ENCODE measurements at regions not wholly inside any gene's neighbourhood (a gene's known extent, or its start where the extent isn't known, plus 50 kb on each side); places are given as distances from the start of the nearest gene placed in this dataset.
A peak's percentile ranks its signal among the peaks of the same experiment; 100 is the strongest.

- Histone ChIP-seq H3K4me3 (ENCODE audit: low read depth, low read length) (no peak overlapping the region), H3K9me3 (ENCODE audit: control insufficient read depth, insufficient read depth, low read depth, low read length) (peaks cover 15% of the 10 kb centered on the region), H3K27me3 (ENCODE audit: control insufficient read depth, insufficient read depth, low read length) (no peaks in the 10 kb centered on the region), H3K9ac (ENCODE audit: low read length) (no peak overlapping the region), H3K36me3 (ENCODE audit: control insufficient read depth, insufficient read depth, low read length) (no peaks in the 10 kb centered on the region), H3K4me1 (ENCODE audit: control insufficient read depth, insufficient read depth, low read length) (no peaks in the 10 kb centered on the region), H3K27ac (ENCODE audit: low read depth, low read length) (no peak overlapping the region)
Measured at GRCh38 chr5:165104611-165105010, 1599.2 kb downstream of the MAT2B start.

DNA sequence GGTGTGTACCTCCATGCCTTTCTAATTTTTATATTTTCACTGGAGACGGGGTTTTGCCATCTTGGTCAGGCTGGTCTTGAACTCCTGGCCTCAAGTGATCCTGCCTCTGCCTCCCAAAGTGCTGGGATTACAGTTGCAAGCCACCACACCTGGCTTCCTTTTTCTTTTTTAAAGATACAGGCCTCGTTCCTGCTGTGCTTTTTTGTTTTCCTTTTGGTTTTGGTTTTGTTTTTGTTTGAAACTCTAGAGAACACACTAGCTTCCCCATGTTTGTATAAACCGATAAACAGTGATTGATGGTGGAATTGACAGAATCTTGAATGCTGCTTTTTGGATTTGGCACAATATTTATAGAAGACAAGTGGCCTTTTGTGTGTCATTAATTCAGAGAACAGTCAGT lies 1603.4 kb downstream of the MAT2B start:
- no peaks in the 10 kb centered on the region for H3K4me1 ChIP-seq (ENCODE audit: control insufficient read depth, insufficient read depth, low read length)
- no peak overlapping the region for H3K4me3 ChIP-seq (ENCODE audit: low read depth, low read length)
- H3K27ac ChIP-seq (ENCODE audit: low read depth, low read length), result no peak overlapping the region
- H3K9me3 ChIP-seq (ENCODE audit: control insufficient read depth, insufficient read depth, low read depth, low read length), result no peaks in the 10 kb centered on the region
- H3K36me3 ChIP-seq (ENCODE audit: control insufficient read depth, insufficient read depth, low read length), result no peaks in the 10 kb centered on the region
- H3K27me3 ChIP-seq (ENCODE audit: control insufficient read depth, insufficient read depth, low read length), result no peaks in the 10 kb centered on the region
- no peak overlapping the region for H3K9ac ChIP-seq (ENCODE audit: low read length)

- no peak overlapping the region for H3K4me3 ChIP-seq (ENCODE audit: low read depth, low read length)
- no peak overlapping the region for H3K27ac ChIP-seq (ENCODE audit: low read depth, low read length)
- H3K36me3 ChIP-seq (ENCODE audit: control insufficient read depth, insufficient read depth, low read length), result no peaks in the 10 kb centered on the region
- H3K4me1 ChIP-seq (ENCODE audit: control insufficient read depth, insufficient read depth, low read length), result no peaks in the 10 kb centered on the region
- H3K27me3 ChIP-seq (ENCODE audit: control insufficient read depth, insufficient read depth, low read length), result no peaks in the 10 kb centered on the region
- 0 out of 2 replicates have a peak, but pooled peaks cover 3% of the 10 kb centered on the region for H3K9me3 ChIP-seq (ENCODE audit: control insufficient read depth, insufficient read depth, low read depth, low read length)
- H3K9ac ChIP-seq (ENCODE audit: low read length), result no peak overlapping the region
Measured at GRCh38 chr5:165119175-165119574, 1613.8 kb downstream of the MAT2B start.

- Histone ChIP-seq H3K9ac (ENCODE audit: low read length) (no peak overlapping the region), H3K9me3 (ENCODE audit: control insufficient read depth, insufficient read depth, low read depth, low read length) (no peaks in the 10 kb centered on the region), H3K27ac (ENCODE audit: low read depth, low read length) (no peak overlapping the region), H3K4me3 (ENCODE audit: low read depth, low read length) (no peak overlapping the region), H3K4me1 (ENCODE audit: control insufficient read depth, insufficient read depth, low read length) (no peaks in the 10 kb centered on the region), H3K36me3 (ENCODE audit: control insufficient read depth, insufficient read depth, low read length) (no peaks in the 10 kb centered on the region), H3K27me3 (ENCODE audit: control insufficient read depth, insufficient read depth, low read length) (no peaks in the 10 kb centered on the region)
Measured at GRCh38 chr5:165126598-165126997, 1621.2 kb downstream of the MAT2B start.

GRCh38 chr5:165127941-165128340 lies 1622.5 kb downstream of the MAT2B start:
- Histone ChIP-seq H3K27ac (ENCODE audit: low read depth, low read length) (no peak overlapping the region), H3K9ac (ENCODE audit: low read length) (no peak overlapping the region)

GRCh38 chr5:165130656-165131055 lies 1625.2 kb downstream of the MAT2B start:
- H3K27ac ChIP-seq (ENCODE audit: low read depth, low read length), result 0 out of 2 replicates have a peak overlapping the region, but pooled peaks have one; percentile 14
- no peaks in the 10 kb centered on the region for H3K27me3 ChIP-seq (ENCODE audit: control insufficient read depth, insufficient read depth, low read length)
- H3K9ac ChIP-seq (ENCODE audit: low read length), result no peak overlapping the region
- no peak overlapping the region for H3K4me3 ChIP-seq (ENCODE audit: low read depth, low read length)
- no peaks in the 10 kb centered on the region for H3K9me3 ChIP-seq (ENCODE audit: control insufficient read depth, insufficient read depth, low read depth, low read length)
- H3K36me3 ChIP-seq (ENCODE audit: control insufficient read depth, insufficient read depth, low read length), result no peaks in the 10 kb centered on the region
- peaks cover 6% of the 10 kb centered on the region; the same call in 1 of the 2 replicates for H3K4me1 ChIP-seq (ENCODE audit: control insufficient read depth, insufficient read depth, low read length)

More at GRCh38 chr5:165127941-165128340, 1622.5 kb downstream of the MAT2B start:
- Histone ChIP-seq H3K36me3 (ENCODE audit: control insufficient read depth, insufficient read depth, low read length) (no peaks in the 10 kb centered on the region), H3K4me1 (ENCODE audit: control insufficient read depth, insufficient read depth, low read length) (no peaks in the 10 kb centered on the region), H3K9me3 (ENCODE audit: control insufficient read depth, insufficient read depth, low read depth, low read length) (no peaks in the 10 kb centered on the region), H3K27me3 (ENCODE audit: control insufficient read depth, insufficient read depth, low read length) (no peaks in the 10 kb centered on the region), H3K4me3 (ENCODE audit: low read depth, low read length) (no peak overlapping the region)

DNA sequence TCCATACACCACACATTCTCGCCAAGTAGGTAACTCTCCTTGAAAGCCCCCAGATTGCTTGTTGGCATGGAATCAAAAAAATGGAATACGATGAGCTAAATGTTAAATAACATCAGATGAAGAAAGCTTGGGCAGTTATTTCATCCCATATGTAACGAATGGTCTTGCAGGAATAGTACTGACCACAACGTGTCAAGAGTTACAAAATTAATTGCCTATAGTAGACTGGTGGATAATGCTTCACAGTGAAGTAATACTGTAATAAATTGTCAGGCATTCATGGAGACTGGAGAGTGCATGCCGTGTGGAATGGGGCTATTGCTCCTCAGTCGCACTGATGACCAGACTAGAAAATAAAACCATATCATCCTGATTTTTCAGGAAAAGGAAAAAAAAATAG lies 1628.7 kb downstream of the MAT2B start:
- no peaks in the 10 kb centered on the region for H3K9me3 ChIP-seq (ENCODE audit: control insufficient read depth, insufficient read depth, low read depth, low read length)
- no peaks in the 10 kb centered on the region for H3K36me3 ChIP-seq (ENCODE audit: control insufficient read depth, insufficient read depth, low read length)
- H3K4me3 ChIP-seq (ENCODE audit: low read depth, low read length), result no peak overlapping the region
- H3K27me3 ChIP-seq (ENCODE audit: control insufficient read depth, insufficient read depth, low read length), result no peaks in the 10 kb centered on the region
- H3K4me1 ChIP-seq (ENCODE audit: control insufficient read depth, insufficient read depth, low read length), result peaks cover 26% of the 10 kb centered on the region
- H3K9ac ChIP-seq (ENCODE audit: low read length), result no peak overlapping the region
- no peak overlapping the region for H3K27ac ChIP-seq (ENCODE audit: low read depth, low read length)

GRCh38 chr5:165135565-165135964 lies 1630.1 kb downstream of the MAT2B start:
- H3K9me3 ChIP-seq (ENCODE audit: control insufficient read depth, insufficient read depth, low read depth, low read length), result no peaks in the 10 kb centered on the region
- no peaks in the 10 kb centered on the region for H3K36me3 ChIP-seq (ENCODE audit: control insufficient read depth, insufficient read depth, low read length)
- no peak overlapping the region for H3K9ac ChIP-seq (ENCODE audit: low read length)
- peaks cover 38% of the 10 kb centered on the region for H3K4me1 ChIP-seq (ENCODE audit: control insufficient read depth, insufficient read depth, low read length)
- H3K4me3 ChIP-seq (ENCODE audit: low read depth, low read length), result no peak overlapping the region
- H3K27me3 ChIP-seq (ENCODE audit: control insufficient read depth, insufficient read depth, low read length), result no peaks in the 10 kb centered on the region
- no peak overlapping the region; the same call in 1 of the 2 replicates for H3K27ac ChIP-seq (ENCODE audit: low read depth, low read length)

DNA sequence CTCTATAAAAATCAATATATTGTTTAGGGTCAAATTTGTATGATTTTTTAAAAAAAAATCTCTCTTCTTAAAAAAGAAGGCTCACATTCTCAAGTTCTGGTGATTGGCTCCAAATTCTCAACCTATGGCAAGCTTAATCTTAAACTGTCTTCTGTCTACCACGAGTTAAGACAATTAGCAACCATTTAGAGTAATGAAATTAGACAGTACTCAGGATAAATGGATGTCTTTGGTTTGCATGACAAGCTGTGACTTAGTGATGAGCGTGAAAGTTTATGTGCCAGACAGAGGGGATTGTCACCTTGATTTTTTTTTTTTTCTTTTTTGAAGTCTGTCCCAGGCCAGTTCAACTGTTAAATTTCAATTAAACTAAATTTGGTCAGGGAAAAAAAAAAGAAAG lies 1632.3 kb downstream of the MAT2B start:
- Histone ChIP-seq H3K4me3 (ENCODE audit: low read depth, low read length) (no peak overlapping the region), H3K27ac (ENCODE audit: low read depth, low read length) (peak overlapping the region; percentile 75; the same call in 1 of the 2 replicates), H3K27me3 (ENCODE audit: control insufficient read depth, insufficient read depth, low read length) (no peaks in the 10 kb centered on the region)

GRCh38 chr5:165138236-165138635 lies 1632.8 kb downstream of the MAT2B start:
- H3K27ac ChIP-seq (ENCODE audit: low read depth, low read length), result peak overlapping the region; percentile 75
- no peaks in the 10 kb centered on the region for H3K36me3 ChIP-seq (ENCODE audit: control insufficient read depth, insufficient read depth, low read length)
- no peaks in the 10 kb centered on the region for H3K27me3 ChIP-seq (ENCODE audit: control insufficient read depth, insufficient read depth, low read length)
- H3K4me3 ChIP-seq (ENCODE audit: low read depth, low read length), result peak overlapping the region; percentile 34; the same call in 1 of the 2 replicates
- H3K9me3 ChIP-seq (ENCODE audit: control insufficient read depth, insufficient read depth, low read depth, low read length), result no peaks in the 10 kb centered on the region
- peak overlapping the region; percentile 53 for H3K9ac ChIP-seq (ENCODE audit: low read length)
- peaks cover 38% of the 10 kb centered on the region for H3K4me1 ChIP-seq (ENCODE audit: control insufficient read depth, insufficient read depth, low read length)

More for the DNA sequence above, 1632.3 kb downstream of the MAT2B start:
- Histone ChIP-seq H3K4me1 (ENCODE audit: control insufficient read depth, insufficient read depth, low read length) (peaks cover 38% of the 10 kb centered on the region), H3K9ac (ENCODE audit: low read length) (no peak overlapping the region), H3K9me3 (ENCODE audit: control insufficient read depth, insufficient read depth, low read depth, low read length) (no peaks in the 10 kb centered on the region), H3K36me3 (ENCODE audit: control insufficient read depth, insufficient read depth, low read length) (no peaks in the 10 kb centered on the region)

- Histone ChIP-seq H3K9me3 (ENCODE audit: control insufficient read depth, insufficient read depth, low read depth, low read length) (no peaks in the 10 kb centered on the region), H3K4me3 (ENCODE audit: low read depth, low read length) (no peak overlapping the region), H3K9ac (ENCODE audit: low read length) (no peak overlapping the region), H3K4me1 (ENCODE audit: control insufficient read depth, insufficient read depth, low read length) (peaks cover 43% of the 10 kb centered on the region), H3K27ac (ENCODE audit: low read depth, low read length) (no peak overlapping the region), H3K36me3 (ENCODE audit: control insufficient read depth, insufficient read depth, low read length) (no peaks in the 10 kb centered on the region), H3K27me3 (ENCODE audit: control insufficient read depth, insufficient read depth, low read length) (no peaks in the 10 kb centered on the region)
Measured at GRCh38 chr5:165139262-165139661, 1633.8 kb downstream of the MAT2B start.

DNA sequence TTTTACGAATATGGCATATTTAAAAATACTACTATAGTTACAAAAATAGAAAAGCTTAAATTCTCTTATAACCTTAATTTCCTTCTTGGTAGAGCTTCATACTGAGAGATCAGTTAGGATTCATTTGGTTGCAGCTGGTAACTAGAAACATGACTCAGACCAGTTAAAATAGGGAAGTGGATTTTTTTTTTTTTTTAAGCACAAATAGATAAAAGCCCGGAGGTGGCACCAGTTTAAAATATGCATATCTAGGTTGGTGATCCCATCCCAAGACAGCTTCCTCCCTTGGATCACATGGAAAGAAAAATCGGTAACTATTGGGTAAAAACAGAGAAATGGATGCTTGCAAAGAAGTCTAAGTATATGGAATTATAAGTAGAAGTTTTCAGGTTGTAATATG lies 1634.3 kb downstream of the MAT2B start:
- H3K4me3 ChIP-seq (ENCODE audit: low read depth, low read length), result no peak overlapping the region
- H3K36me3 ChIP-seq (ENCODE audit: control insufficient read depth, insufficient read depth, low read length), result no peaks in the 10 kb centered on the region
- no peak overlapping the region for H3K9ac ChIP-seq (ENCODE audit: low read length)
- H3K27me3 ChIP-seq (ENCODE audit: control insufficient read depth, insufficient read depth, low read length), result no peaks in the 10 kb centered on the region
- H3K27ac ChIP-seq (ENCODE audit: low read depth, low read length), result no peak overlapping the region
- H3K9me3 ChIP-seq (ENCODE audit: control insufficient read depth, insufficient read depth, low read depth, low read length), result no peaks in the 10 kb centered on the region
- peaks cover 43% of the 10 kb centered on the region for H3K4me1 ChIP-seq (ENCODE audit: control insufficient read depth, insufficient read depth, low read length)
